Inflammatory macrophage treated with lipopolysaccharide for 4 hours (primary cell): ENCODE measurements at regions not wholly inside any gene's neighbourhood (a gene's known extent, or its start where the extent isn't known, plus 50 kb on each side); places are given as distances from the start of the nearest gene placed in this dataset.
"Not testable (repeated sequence)": the region's sequence is repeated elsewhere in the genome, so short reads cannot be mapped to it uniquely, and the experiment has no call there.

Experiments
- DNase-seq: peaks from one replicate; pipeline ENCODE4 v3.0.0-alpha.2; 2020

- DNase-seq: no peak
Measured at GRCh38 chr3:150327678-150328653, 80.1 kb upstream of the TSC22D2 start.

GRCh38 chr3:150324788-150325187 is 83.3 kb upstream of the TSC22D2 start:
- no peak for DNase-seq

DNA sequence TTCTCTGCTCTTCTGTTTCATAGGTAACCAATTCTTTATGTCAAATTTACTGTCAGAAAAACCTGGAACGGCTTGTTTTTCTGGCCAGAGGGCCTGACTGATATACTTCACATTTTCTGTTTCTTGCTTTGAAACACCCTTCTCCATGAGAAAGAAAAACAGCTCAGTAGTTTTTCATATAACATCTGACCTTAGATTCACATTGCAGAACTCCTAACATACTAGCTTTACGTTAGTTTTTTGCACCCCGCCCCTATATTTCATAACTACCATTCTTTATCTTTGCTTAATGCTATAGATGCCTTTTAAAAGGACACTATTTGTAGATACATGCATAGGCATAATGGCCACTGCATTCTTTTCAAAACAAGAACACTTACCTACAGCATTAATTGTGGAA is 83.9 kb upstream of the TSC22D2 start:
- DNase-seq: no peak

DNA sequence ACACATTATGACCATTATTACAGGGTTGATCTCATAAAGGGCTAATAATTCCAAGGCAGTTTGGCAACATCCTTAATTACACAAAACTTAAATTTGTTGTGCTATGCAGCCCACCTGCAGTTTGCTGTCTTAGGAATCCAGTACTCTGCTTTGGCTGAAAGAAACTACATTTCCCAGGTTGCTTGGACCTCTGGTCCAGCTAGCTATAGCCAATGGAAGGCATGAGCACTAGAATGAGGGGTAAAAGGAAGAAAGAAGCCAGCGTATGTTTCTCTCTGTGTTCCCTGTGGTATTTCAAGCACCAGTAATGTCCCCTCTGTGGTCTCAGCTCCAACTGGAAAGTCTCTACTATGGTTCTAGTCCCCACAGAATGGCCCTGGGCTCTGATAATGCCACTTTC is 84.3 kb upstream of the TSC22D2 start:
- no peak for DNase-seq

DNA sequence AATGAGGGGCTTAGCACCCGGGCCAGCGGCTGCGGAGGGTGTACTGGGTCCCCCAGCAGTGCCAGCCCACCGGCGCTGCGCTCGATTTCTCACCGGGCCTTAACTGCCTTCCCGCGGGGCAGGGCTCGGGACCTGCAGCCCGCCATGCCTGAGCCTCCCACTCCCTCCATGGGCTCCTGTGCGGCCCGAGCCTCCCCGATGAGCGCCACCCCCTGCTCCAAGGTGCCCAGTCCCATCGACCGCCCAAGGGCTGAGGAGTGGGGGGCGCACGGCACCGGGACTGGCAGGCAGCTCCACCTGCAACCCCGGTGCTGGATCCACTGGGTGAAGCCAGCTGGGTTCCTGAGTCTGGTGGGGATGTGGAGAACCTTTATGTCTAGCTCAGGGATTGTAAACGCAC is 85.0 kb upstream of the TSC22D2 start:
- not testable (repeated sequence) for DNase-seq

- not testable (repeated sequence) for DNase-seq
Measured at GRCh38 chr3:150320971-150321370, 87.1 kb upstream of the TSC22D2 start.

- peak; percentile 18 for DNase-seq
Measured at GRCh38 chr3:150319900-150320299, 88.2 kb upstream of the TSC22D2 start.

GRCh38 chr3:150317469-150317868 is 90.6 kb upstream of the TSC22D2 start:
- DNase-seq: no peak

DNA sequence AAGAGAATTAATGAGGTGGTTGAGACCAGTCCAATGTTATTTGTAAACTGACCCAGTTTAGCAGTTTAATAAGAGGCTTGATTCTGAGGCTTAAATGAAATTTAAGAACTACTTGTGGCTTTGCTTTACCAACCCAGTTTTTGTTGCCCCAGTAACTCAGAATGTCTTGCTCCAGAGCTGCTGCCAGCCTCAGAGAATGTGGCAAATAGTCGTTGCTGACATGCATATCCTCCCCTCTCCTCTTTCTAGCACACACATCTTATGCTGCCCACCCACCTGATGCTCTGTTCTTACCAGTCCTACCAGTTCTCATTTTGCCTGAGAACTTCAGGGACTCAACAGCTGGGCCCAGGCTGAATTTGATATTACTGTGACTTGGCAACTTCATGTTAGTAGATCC is 92.4 kb upstream of the TSC22D2 start:
- DNase-seq: no peak

- no peak for DNase-seq
Measured at GRCh38 chr3:150314248-150315004, 93.7 kb upstream of the TSC22D2 start.

- DNase-seq: peak; percentile 23
Measured at GRCh38 chr3:150312018-150312657, 96.0 kb upstream of the TSC22D2 start.

- no peak for DNase-seq
Measured at GRCh38 chr3:150311156-150311555, 96.9 kb upstream of the TSC22D2 start.

GRCh38 chr3:150309557-150309956 is 98.5 kb upstream of the TSC22D2 start:
- DNase-seq: no peak

- no peak for DNase-seq
Measured at GRCh38 chr3:150309257-150309542, 98.9 kb upstream of the TSC22D2 start.

DNA sequence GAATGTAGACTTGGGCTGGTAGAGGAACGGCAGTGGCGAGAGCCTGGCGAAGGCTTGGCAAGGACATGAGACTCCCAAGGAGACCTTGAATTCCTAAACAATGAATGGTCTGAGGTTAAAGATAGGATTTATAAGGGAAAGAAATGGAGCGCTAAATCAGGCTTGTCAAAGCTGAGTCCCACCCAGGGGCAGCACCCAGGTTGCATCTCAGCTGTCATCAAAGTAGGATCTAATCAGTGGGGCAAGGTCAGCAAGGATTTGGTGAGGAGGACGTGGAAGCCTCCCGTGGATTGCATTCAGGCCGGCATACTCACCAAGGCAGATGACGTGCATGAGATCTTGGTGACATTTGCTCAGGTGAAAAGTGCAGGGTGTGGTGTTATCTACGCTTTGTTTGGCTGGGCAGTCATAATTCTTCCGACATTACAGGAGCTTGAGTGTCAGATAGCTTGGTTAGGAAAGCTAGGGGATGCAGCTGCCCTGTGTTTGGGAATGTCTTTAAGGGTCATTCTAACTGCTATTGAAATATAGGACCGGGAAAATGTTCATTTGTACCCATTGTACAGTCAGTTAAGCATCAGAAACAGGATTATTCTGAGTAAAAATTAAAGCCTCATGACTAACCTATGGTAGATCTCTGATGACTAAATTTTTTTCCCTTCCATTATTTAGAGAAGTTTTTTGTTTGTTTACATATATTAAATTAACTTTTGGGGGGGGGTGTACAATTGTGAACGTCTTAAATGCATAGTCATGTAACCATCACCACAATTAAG is 99.4 kb upstream of the TSC22D2 start:
- DNase-seq: no peak

- DNase-seq: no peak
Measured at GRCh38 chr3:150308037-150308319, 100.1 kb upstream of the TSC22D2 start.

DNA sequence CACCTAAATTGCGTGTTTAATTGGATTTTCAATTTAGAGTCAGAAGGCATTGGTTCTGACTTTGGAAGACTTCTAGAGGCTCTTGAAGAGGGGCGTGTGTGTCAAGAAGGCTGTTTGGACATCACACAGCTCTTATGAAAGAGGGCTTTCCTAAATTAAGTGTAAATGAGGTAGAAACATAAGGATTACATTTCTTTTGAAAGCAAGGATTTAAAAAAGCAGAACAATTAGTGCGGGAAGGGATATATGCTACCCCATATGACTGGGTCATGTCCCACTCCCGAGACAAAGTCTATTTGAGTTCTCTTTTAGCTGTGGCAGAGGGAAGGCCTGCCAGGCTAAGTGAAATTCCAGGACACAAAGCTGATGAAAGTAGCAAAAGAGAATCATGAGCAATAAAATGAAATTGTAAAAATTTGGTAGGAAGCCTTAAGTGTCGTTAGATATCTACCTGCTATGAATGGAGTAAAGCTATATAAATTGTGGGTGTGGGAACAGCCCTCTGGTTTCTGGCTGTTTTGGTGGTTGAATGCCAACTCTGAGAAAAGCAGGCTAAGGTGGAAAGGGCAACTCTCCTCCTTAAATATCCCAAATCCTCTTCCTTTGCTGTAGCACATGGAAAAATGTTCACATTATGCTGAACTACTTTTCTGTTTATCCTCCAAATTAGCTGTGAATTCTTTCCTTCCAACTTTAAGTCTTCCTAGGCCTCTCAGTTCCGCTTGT is 100.6 kb upstream of the TSC22D2 start:
- DNase-seq: no peak

GRCh38 chr3:150306906-150307305 is 101.2 kb upstream of the TSC22D2 start:
- DNase-seq: no peak

GRCh38 chr3:150306083-150306482 is 102.0 kb upstream of the TSC22D2 start:
- DNase-seq: no peak

DNA sequence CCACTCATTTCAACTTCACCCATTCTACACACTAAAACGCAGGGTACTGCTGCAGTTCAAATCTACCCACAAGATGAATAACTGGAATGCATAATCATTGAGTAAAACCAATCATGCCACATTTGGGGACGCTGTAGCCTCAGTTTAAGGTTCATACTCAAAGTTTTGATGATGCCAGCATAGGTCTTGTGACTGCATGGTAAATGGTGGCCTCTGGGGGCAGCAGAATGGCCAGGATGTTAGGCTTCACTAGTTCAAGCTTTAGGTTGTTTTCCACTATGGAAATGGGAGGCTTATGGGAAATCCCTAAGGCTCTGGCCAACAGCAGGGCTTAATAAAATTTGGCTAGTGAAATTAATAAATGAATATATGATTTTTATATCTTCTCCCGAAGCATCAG is 104.3 kb upstream of the TSC22D2 start:
- DNase-seq: peak; percentile 15

DNA sequence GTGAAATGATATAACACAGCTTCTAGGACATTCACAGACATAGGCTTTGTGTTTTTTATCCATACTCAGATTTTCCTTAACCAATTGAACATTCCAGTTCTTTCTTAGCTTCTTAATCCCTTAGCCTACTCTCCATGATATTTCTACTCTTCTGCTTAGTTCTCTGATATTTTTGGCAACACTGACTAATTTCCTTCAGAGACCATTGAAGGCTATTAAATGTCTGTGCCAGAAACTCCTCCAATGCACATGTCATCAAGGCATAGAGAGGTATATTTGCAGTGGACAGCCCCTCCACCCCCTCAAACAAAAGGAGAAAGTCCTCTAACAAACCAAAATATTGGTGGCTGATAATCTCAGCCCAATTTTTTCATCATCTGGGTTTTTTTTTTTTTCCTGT is 105.9 kb upstream of the TSC22D2 start:
- DNase-seq: no peak

DNA sequence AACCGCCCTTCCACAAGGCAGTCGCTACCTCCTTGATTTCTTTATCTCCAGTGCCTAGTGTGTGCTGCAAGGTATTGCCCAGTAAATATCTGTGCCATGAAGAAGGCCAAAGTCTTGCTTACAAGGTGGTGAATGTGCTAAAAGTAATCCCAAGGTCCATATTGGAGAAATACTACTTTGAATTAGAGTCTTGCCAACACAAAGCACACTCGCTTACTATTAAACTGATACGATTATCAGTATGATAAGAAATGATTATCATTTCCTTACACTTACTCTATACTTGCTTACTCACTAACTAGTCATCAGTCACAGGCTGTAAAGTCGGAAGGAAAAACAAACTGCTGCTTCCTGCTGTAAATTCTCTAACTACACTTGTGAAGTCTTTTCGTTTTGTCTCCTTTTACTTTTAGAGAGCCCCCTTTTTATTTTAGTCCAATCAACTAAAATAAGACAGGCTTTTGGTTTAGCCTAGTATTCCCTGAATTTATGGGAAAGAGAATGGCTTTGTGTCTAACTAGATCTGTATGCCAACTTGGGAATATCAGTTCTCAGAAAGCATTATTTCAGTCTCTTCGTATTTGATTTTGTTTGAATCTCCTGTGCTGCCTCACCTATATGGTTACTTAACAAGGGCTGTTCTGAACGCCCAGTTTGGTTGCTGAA is 107.1 kb upstream of the TSC22D2 start:
- DNase-seq: no peak
